ENCODE measurements at regions not wholly inside any gene's neighbourhood (a gene's known extent, or its start where the extent isn't known, plus 50 kb on each side); places are given as distances from the start of the nearest gene placed in this dataset.

GRCh38 chr5:53201746-53202145 lies 92.2 kb upstream of the MOCS2 start:
- Histone ChIP-seq H3K27me3 (replicated peaks in 1 of 2; ENCODE audit: control insufficient read depth in 2 of 2, extremely low read depth in 1 of 2, insufficient read depth in 2 of 2, low read length in 1 of 2) (peaks cover 0 to 7% of the 10 kb centered on the region in 2 experiments), H3K4me3 (ENCODE audit: control insufficient read depth in 1 of 2, extremely low read depth in 1 of 2, low read length in 1 of 2) (no peak overlapping the region), H3K9me3 (no peaks in the 10 kb centered on the region), H3K27ac (ENCODE audit: low read length) (no peak overlapping the region), H3K36me3 (ENCODE audit: control insufficient read depth in 2 of 2, extremely low read depth in 1 of 2, insufficient read depth in 1 of 2, low read length in 1 of 2) (no peaks in the 10 kb centered on the region), H3K4me1 (ENCODE audit: control insufficient read depth in 1 of 2, extremely low read depth in 1 of 2, insufficient read depth in 2 of 2, low read length in 2 of 2) (no peaks in the 10 kb centered on the region)
- POLR2A ChIA-PET: no interaction called here
- CTCF ChIA-PET: no interaction called here
- no peaks in the 10 kb centered on the region for H3K4me1 Mint-ChIP-seq
- H3K27ac Mint-ChIP-seq: no peak overlapping the region
- no peak for DNase-seq
- no peak overlapping the region for H3K4me3 Mint-ChIP-seq
- H3K36me3 Mint-ChIP-seq: no peaks in the 10 kb centered on the region
- no peaks in the 10 kb centered on the region for H3K9me3 Mint-ChIP-seq
- 100% methylated on average over 3 of the region's 3 CpGs for WGBS (ENCODE audit: insufficient coverage)
- ATAC-seq (replicated peaks in 1 of 4): no peak
- H3K27me3 Mint-ChIP-seq: peaks cover 4 to 7% of the 10 kb centered on the region in 2 donors

- ATAC-seq (replicated peaks in 1 of 4): no peak
- Mint-ChIP-seq H3K27me3 (peaks cover 0 to 4% of the 10 kb centered on the region in 2 donors), H3K4me3 (no peak overlapping the region), H3K36me3 (no peaks in the 10 kb centered on the region), H3K9me3 (no peaks in the 10 kb centered on the region), H3K4me1 (no peaks in the 10 kb centered on the region), H3K27ac (no peak overlapping the region)
- Histone ChIP-seq H3K4me3 (ENCODE audit: control insufficient read depth in 1 of 2, extremely low read depth in 1 of 2, low read length in 1 of 2) (no peak overlapping the region), H3K27ac (ENCODE audit: low read length) (no peak overlapping the region), H3K9me3 (no peaks in the 10 kb centered on the region), H3K4me1 (ENCODE audit: control insufficient read depth in 1 of 2, extremely low read depth in 1 of 2, insufficient read depth in 2 of 2, low read length in 2 of 2) (no peaks in the 10 kb centered on the region), H3K36me3 (ENCODE audit: control insufficient read depth in 2 of 2, extremely low read depth in 1 of 2, insufficient read depth in 1 of 2, low read length in 1 of 2) (no peaks in the 10 kb centered on the region), H3K27me3 (replicated peaks in 1 of 2; ENCODE audit: control insufficient read depth in 2 of 2, extremely low read depth in 1 of 2, insufficient read depth in 2 of 2, low read length in 1 of 2) (peaks cover 0 to 8% of the 10 kb centered on the region in 2 experiments)
- WGBS (ENCODE audit: insufficient coverage): 75% methylated on average over 8 of the region's 9 CpGs
- DNase-seq: no peak
- ChIA-PET POLR2A (no interaction called here), CTCF (interaction anchor here in 1 of 2 donors (0.6 kb wide), 1 partner anchor 18 kb away, joined by 10 read pairs; no protein-coding TSS in a partner anchor)
Measured at GRCh38 chr5:53206562-53206961, 97.0 kb upstream of the MOCS2 start.

- Mint-ChIP-seq H3K27ac (no peak overlapping the region), H3K4me1 (no peaks in the 10 kb centered on the region), H3K27me3 (peaks cover 5 to 18% of the 10 kb centered on the region in 2 donors), H3K9me3 (peaks cover 0 to 10% (median 0%) of the 10 kb centered on the region in 3 donors), H3K4me3 (no peak overlapping the region), H3K36me3 (no peaks in the 10 kb centered on the region)
- ATAC-seq (replicated peaks in 1 of 4): no peak
- Histone ChIP-seq H3K4me3 (ENCODE audit: control insufficient read depth in 1 of 2, extremely low read depth in 1 of 2, low read length in 1 of 2) (no peak overlapping the region), H3K4me1 (ENCODE audit: control insufficient read depth in 1 of 2, extremely low read depth in 1 of 2, insufficient read depth in 2 of 2, low read length in 2 of 2) (no peaks in the 10 kb centered on the region), H3K27me3 (replicated peaks in 1 of 2; ENCODE audit: control insufficient read depth in 2 of 2, extremely low read depth in 1 of 2, insufficient read depth in 2 of 2, low read length in 1 of 2) (peaks cover 0 to under 1% of the 10 kb centered on the region in 2 experiments), H3K9me3 (no peaks in the 10 kb centered on the region), H3K36me3 (ENCODE audit: control insufficient read depth in 2 of 2, extremely low read depth in 1 of 2, insufficient read depth in 1 of 2, low read length in 1 of 2) (no peaks in the 10 kb centered on the region), H3K27ac (ENCODE audit: low read length) (no peak overlapping the region)
- ChIA-PET POLR2A (no interaction called here), CTCF (interaction anchor here in 1 of 2 donors (0.5 kb wide), 1 partner anchor 41 kb away, joined by 3 read pairs; no protein-coding TSS in a partner anchor)
- WGBS (ENCODE audit: insufficient coverage): no CpG with 5 or more reads among the region's 3 CpGs
- no peak for DNase-seq
Measured at GRCh38 chr5:53211799-53212198, 102.2 kb upstream of the MOCS2 start.

- WGBS (ENCODE audit: insufficient coverage): 72% methylated on average over 2 of the region's 6 CpGs
- Mint-ChIP-seq H3K27me3 (peaks cover 0 to 12% of the 10 kb centered on the region in 2 donors), H3K36me3 (no peaks in the 10 kb centered on the region), H3K4me1 (no peaks in the 10 kb centered on the region), H3K9me3 (peaks cover 0 to 24% (median 5%) of the 10 kb centered on the region in 3 donors), H3K4me3 (no peak overlapping the region), H3K27ac (no peak overlapping the region)
- Histone ChIP-seq H3K9me3 (no peaks in the 10 kb centered on the region), H3K36me3 (ENCODE audit: control insufficient read depth in 2 of 2, extremely low read depth in 1 of 2, insufficient read depth in 1 of 2, low read length in 1 of 2) (no peaks in the 10 kb centered on the region), H3K27ac (ENCODE audit: low read length) (no peak overlapping the region), H3K4me3 (ENCODE audit: control insufficient read depth in 1 of 2, extremely low read depth in 1 of 2, low read length in 1 of 2) (no peak overlapping the region), H3K27me3 (replicated peaks in 1 of 2; ENCODE audit: control insufficient read depth in 2 of 2, extremely low read depth in 1 of 2, insufficient read depth in 2 of 2, low read length in 1 of 2) (no peaks in the 10 kb centered on the region), H3K4me1 (ENCODE audit: control insufficient read depth in 1 of 2, extremely low read depth in 1 of 2, insufficient read depth in 2 of 2, low read length in 2 of 2) (no peaks in the 10 kb centered on the region)
- DNase-seq (no peak), ATAC-seq (replicated peaks in 1 of 4) (no peak)
- CTCF ChIA-PET: no interaction called here
- POLR2A ChIA-PET: no interaction called here
Measured at GRCh38 chr5:53219174-53219573, 109.6 kb upstream of the MOCS2 start.

- 90% methylated on average over 2 of the region's 3 CpGs for WGBS (ENCODE audit: insufficient coverage)
- no peak overlapping the region for H3K4me3 Mint-ChIP-seq
Measured at GRCh38 chr5:53219610-53220009, 110.1 kb upstream of the MOCS2 start.

DNA sequence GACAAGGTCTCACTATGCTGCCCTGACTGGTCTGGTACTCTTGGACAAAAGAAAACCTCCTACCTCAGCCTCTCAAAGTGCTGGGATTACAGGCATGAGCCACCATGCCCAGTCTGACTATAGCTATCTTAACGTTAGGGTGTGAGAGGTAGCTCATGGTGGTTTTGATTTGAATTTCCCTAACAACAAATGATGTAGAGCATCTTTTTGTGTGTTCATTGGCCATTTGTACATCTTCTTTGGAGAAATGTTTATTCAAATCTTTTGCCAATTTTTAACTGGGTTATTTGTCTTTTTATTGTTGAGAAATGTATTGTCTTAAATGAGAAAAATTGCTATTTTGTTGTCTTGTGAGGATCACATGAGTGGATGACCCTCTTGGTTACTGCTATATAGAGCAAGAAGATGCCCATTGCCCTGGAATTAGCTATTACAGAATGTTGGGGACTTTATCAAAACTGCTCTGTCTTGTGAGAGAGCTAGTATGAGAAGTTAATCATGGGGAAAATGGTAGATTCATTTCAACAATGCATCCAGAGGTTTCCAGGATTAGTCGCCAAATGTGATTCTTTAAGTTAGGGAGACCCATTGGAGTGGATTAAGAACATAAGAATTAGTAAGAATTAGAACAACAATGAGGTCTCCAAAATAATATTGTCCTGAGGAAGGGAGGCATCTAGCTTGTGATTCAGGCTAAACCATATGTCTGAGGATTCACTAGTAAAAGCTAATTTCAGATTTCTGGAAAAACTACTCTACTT lies 124.3 kb upstream of the MOCS2 start:
- no peaks in the 10 kb centered on the region for H3K4me1 Mint-ChIP-seq
- H3K27me3 Mint-ChIP-seq: peaks cover 8 to 9% of the 10 kb centered on the region in 2 donors
- Histone ChIP-seq H3K27me3 (replicated peaks in 1 of 2; ENCODE audit: control insufficient read depth in 2 of 2, extremely low read depth in 1 of 2, insufficient read depth in 2 of 2, low read length in 1 of 2) (no peaks in the 10 kb centered on the region), H3K36me3 (ENCODE audit: control insufficient read depth in 2 of 2, extremely low read depth in 1 of 2, insufficient read depth in 1 of 2, low read length in 1 of 2) (no peaks in the 10 kb centered on the region), H3K9me3 (no peaks in the 10 kb centered on the region), H3K4me3 (ENCODE audit: control insufficient read depth in 1 of 2, extremely low read depth in 1 of 2, low read length in 1 of 2) (no peak overlapping the region), H3K27ac (ENCODE audit: low read length) (no peak overlapping the region), H3K4me1 (ENCODE audit: control insufficient read depth in 1 of 2, extremely low read depth in 1 of 2, insufficient read depth in 2 of 2, low read length in 2 of 2) (no peaks in the 10 kb centered on the region)
- WGBS (ENCODE audit: insufficient coverage): 88% methylated on average over 1 of the region's 2 CpGs
- no peak for DNase-seq
- POLR2A ChIA-PET: no interaction called here
- H3K36me3 Mint-ChIP-seq: no peaks in the 10 kb centered on the region
- H3K27ac Mint-ChIP-seq: no peak overlapping the region
- H3K4me3 Mint-ChIP-seq: no peak overlapping the region
- peaks cover 0 to 6% (median 0%) of the 10 kb centered on the region in 3 donors for H3K9me3 Mint-ChIP-seq
- no peak for ATAC-seq (replicated peaks in 1 of 4)
- CTCF ChIA-PET: interaction anchor here in 1 of 2 donors (0.6 kb wide), 1 partner anchor 1255 kb away, joined by 3 read pairs; no protein-coding TSS in a partner anchor

More at GRCh38 chr5:53219610-53220009, 110.1 kb upstream of the MOCS2 start:
- no peaks in the 10 kb centered on the region for H3K27me3 ChIP-seq (replicated peaks in 1 of 2; ENCODE audit: control insufficient read depth in 2 of 2, extremely low read depth in 1 of 2, insufficient read depth in 2 of 2, low read length in 1 of 2)
- ATAC-seq (replicated peaks in 1 of 4) (no peak), DNase-seq (no peak)
- H3K36me3 Mint-ChIP-seq: no peaks in the 10 kb centered on the region
- ChIA-PET POLR2A (no interaction called here), CTCF (no interaction called here)
- H3K4me1 ChIP-seq (ENCODE audit: control insufficient read depth in 1 of 2, extremely low read depth in 1 of 2, insufficient read depth in 2 of 2, low read length in 2 of 2): no peaks in the 10 kb centered on the region
- H3K4me3 ChIP-seq (ENCODE audit: control insufficient read depth in 1 of 2, extremely low read depth in 1 of 2, low read length in 1 of 2): no peak overlapping the region
- no peak overlapping the region for H3K27ac ChIP-seq (ENCODE audit: low read length)
- no peaks in the 10 kb centered on the region for H3K36me3 ChIP-seq (ENCODE audit: control insufficient read depth in 2 of 2, extremely low read depth in 1 of 2, insufficient read depth in 1 of 2, low read length in 1 of 2)
- no peak overlapping the region for H3K27ac Mint-ChIP-seq
- peaks cover 0 to 24% (median 5%) of the 10 kb centered on the region in 3 donors for H3K9me3 Mint-ChIP-seq
- H3K27me3 Mint-ChIP-seq: peaks cover 0 to 10% of the 10 kb centered on the region in 2 donors
- H3K4me1 Mint-ChIP-seq: no peaks in the 10 kb centered on the region
- H3K9me3 ChIP-seq: no peaks in the 10 kb centered on the region

Measured in T-cell (primary cell).